ENCODE measurements at regions not wholly inside any gene's neighbourhood (a gene's known extent, or its start where the extent isn't known, plus 50 kb on each side); places are given as distances from the start of the nearest gene placed in this dataset.
"Not testable (repeated sequence)": the region's sequence is repeated elsewhere in the genome, so short reads cannot be mapped to it uniquely, and the experiment has no call there.

GRCh38 chr4:20196476-20196875, 55.2 kb upstream of the SLIT2 start:
- DNase-seq = no peak

- DNase-seq = no peak
These were observed 56.4 kb upstream of the SLIT2 start for GRCh38 chr4:20195071-20195885.

- DNase-seq = no peak
These were observed 57.3 kb upstream of the SLIT2 start for GRCh38 chr4:20194123-20195013.

- no peak for DNase-seq
These were observed 58.4 kb upstream of the SLIT2 start for GRCh38 chr4:20193141-20193936.

- DNase-seq = no peak
These were observed 59.0 kb upstream of the SLIT2 start for GRCh38 chr4:20192736-20193135.

- DNase-seq = no peak
These were observed 66.6 kb upstream of the SLIT2 start for GRCh38 chr4:20185103-20185502.

- not testable (repeated sequence) for DNase-seq
These were observed 68.6 kb upstream of the SLIT2 start for GRCh38 chr4:20183131-20183530.

- DNase-seq = no peak
These were observed 69.8 kb upstream of the SLIT2 start for GRCh38 chr4:20181926-20182325.

- no peak for DNase-seq
These were observed 71.2 kb upstream of the SLIT2 start for GRCh38 chr4:20180509-20180908.

GRCh38 chr4:20178902-20179576, 72.7 kb upstream of the SLIT2 start:
- no peak for DNase-seq

GRCh38 chr4:20176881-20177280, 74.8 kb upstream of the SLIT2 start:
- DNase-seq = no peak

- DNase-seq = no peak
These were observed 79.5 kb upstream of the SLIT2 start for GRCh38 chr4:20172070-20172760.

- DNase-seq = no peak
These were observed 85.2 kb upstream of the SLIT2 start for GRCh38 chr4:20166544-20166943.

- DNase-seq = no peak
These were observed 92.2 kb upstream of the SLIT2 start for GRCh38 chr4:20159516-20159915.

GRCh38 chr4:20158195-20158594, 93.5 kb upstream of the SLIT2 start:
- no peak for DNase-seq

GRCh38 chr4:20151436-20151835, 100.3 kb upstream of the SLIT2 start:
- DNase-seq = no peak

GRCh38 chr4:20149143-20149542, 102.6 kb upstream of the SLIT2 start:
- not testable (repeated sequence) for DNase-seq

GRCh38 chr4:20137176-20137575, 114.5 kb upstream of the SLIT2 start:
- no peak for DNase-seq

GRCh38 chr4:20127626-20128025, 124.1 kb upstream of the SLIT2 start:
- DNase-seq = no peak

- DNase-seq = no peak
These were observed 124.8 kb upstream of the SLIT2 start for GRCh38 chr4:20126906-20127305.

GRCh38 chr4:20124317-20125026, 127.2 kb upstream of the SLIT2 start:
- DNase-seq = no peak

Data from stimulated activated CD4-positive, alpha-beta T cell treated with anti-CD3 and anti-CD28 coated beads, Interleukin-2, amount 100 ng/mL, for 48 hours (primary cell).